Endometrial microvascular endothelial cells (primary cell): ENCODE measurements at regions not wholly inside any gene's neighbourhood (a gene's known extent, or its start where the extent isn't known, plus 50 kb on each side); places are given as distances from the start of the nearest gene placed in this dataset.

Experiments
- in situ Hi-C: cut with HindIII; loops from 2 replicates; pipeline ENCODE4 v1.10.0; 2017; ENCODE audit warnings: low sequenced_read_pairs, low pct_unique_long_range_greater_than_20kb; ENCODE audit errors: inconsistent ontology term

DNA sequence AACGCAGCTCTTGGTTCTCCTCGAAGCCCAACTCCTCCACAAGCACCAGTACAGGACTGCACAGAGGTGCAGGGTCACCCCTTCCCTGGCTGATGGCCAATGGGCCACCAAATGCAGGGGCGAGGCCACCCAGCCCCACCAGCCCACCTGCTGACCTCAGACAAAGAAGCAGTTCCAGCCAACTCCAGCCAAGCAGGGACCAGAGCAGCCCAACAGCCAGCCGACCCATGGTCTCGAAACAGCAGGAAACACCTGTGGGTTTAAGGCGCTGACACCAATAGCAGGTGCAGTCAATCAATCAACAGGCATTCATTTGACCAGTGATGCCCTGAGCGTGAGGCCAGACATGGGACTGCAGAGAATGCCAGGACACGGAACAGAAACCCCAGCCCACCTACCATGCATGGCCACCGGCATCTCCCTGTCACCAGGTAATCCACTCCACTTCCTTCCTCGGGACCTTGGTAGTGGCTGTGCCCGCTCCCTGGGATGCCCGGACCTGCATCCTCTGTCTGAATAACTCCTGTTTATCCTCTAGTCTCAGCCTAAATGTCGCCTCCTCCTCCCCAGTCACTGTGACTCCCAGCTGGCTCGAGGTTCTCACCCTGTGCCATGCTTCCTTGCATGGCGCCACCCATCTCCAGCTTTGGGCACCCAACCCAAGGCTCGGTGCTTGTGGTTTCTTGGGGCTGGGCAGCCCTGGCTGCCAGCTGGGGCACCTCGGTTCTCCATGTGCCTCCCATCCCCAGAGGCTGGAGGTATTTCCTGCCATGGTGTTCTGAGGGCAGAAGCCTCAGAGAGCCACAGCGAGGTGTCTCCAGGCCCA lies 1475.4 kb downstream of the BRD1 start:
- in situ Hi-C loops: no loop called here

DNA sequence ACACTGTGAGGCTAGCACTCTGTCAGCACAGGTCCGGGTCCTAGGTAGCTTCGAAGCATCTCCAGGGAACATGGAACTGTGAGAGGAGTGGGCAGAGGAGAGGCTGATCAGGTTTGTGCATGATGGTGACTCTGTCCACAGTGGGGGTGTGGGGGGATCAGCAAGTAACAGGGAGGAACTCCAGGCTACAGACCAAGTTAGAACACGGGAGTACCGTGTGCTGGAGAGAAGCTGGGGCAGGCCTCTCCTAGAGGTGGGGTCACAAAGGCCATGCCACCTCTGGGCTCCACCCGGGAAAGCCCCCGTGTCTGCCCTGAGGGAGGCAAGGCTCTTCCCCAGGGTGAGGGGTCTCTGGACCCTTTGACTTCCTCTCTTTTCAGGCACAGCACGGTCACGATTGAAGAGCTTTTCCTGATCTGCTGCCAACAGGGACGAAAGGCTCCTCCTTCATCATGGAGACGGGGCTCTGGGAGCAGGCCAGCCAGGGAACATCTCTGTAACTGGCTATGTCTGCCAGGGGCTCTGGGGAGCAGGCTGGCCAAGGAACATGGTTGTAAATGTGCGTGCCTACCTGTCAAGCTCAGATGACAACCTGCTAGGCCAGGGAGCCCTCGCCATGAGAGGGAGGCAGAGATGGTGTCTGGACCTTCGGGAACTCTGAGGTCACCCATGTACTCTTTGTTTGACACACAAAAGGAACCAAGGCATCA lies 1476.1 kb downstream of the BRD1 start:
- in situ Hi-C loops: no loop called here

DNA sequence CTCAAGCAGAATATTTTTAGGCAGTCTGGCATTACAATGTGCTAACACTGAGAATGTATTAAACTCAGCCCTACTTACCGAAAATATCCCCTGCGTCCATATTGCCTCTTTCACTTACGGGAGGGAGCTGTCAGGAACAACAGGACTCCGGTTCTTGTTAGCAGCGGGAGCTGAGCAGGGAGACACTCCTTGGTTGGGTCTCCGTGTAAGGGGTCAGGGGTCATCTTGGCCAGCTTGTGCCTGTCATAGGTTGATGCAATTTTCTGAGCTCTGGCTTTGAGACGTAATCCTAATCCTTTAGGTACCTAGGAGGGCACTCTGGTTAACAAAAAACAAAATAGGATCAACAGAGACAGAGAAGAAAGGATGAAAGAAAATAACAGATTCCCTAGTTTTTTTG lies 1477.2 kb downstream of the BRD1 start:
- in situ Hi-C loops: no loop called here

DNA sequence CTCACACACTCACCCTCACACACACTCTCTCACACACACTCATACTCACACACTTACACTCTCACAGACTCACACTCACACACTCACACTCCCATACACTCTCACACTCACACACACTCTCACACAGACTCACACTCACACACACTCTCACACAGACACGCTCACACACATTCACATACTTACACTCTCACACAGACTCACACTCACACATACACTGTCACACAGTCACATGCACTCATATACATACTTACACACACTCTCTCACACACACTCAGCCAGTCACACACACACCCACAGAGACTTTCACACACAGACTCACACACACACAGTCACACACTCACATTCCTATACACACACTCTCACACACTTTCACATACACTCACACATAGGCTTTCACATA lies 1478.8 kb downstream of the BRD1 start:
- in situ Hi-C loops: no loop called here

DNA sequence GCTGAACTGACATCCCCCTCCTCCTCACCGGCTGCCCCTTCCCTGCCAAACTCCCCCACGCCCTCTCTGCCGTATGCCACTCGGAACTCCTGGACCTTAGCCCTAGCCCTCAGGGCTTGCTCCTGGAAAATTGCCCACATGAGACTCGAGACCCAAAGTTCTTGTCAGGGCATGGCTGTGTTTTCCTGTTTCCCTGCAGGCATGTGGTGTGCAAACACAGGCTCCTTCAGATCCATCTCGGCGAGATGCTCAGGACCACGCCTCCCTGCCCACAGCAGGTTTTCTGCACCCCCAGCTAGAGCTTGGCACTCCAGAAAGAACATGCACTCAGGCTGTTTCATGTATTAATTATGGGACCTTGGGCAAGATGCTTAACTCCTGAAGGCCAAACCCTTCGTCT lies 1480.4 kb downstream of the BRD1 start:
- in situ Hi-C loops: no loop called here

DNA sequence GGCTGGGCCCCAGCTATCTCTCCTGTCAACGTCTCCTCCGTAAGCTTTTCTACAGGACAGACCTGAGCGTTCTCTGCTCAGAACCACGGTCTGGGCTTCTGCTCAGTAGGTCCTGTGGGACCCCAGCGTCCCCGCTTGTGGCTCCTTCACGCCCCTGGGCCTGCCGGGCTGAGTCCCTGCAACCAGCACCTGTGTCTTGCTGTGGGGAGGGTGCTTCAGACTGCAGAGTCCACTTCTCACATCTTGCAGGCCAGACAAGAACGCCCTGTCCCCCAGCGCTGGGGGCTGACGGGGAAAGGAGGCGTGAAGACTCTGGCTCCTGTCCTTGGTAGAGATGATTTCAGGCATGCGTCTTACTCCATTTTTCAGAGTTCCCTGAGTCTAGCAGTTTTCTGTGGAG lies 1480.8 kb downstream of the BRD1 start:
- in situ Hi-C loops: no loop called here

DNA sequence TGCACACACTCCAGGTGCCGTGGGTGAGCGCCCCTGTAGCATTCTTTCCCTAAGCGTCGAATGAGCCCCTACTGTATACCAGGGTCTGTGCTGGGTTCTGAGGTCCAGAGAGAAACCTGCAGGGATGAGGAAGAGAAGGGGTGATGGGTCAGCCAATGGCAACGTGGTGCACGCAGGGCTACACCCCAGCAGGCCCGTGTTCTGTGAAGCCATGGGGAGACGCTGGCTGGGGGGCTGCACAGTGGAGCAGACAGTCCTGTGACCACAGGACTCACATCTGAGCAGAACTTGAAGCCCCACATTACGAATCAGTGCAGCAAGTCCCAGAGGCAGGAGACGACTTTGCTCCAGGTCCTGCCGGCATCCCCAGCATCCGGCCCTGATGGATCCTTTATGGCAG lies 1481.4 kb downstream of the BRD1 start:
- in situ Hi-C loops: no loop called here

DNA sequence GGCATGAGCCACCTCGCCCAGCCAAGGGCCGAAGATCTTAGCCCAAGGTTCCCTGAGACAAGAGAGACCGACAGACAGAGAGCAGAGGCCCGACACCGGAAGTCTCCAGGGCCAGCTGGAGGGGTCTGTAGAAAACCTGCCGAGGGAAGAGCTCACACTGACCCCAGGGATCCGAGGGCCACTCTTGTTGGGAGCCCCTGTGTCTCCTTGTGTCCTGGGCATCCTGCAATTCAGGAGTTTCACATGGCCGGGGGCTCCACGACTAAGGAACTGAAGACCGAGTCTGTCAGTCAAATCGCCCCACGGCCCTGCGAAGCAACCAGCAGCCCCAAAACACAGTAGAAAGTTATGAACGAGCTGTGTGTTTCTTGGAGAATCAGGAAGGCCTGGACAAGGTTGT lies 1482.0 kb downstream of the BRD1 start:
- in situ Hi-C loops: no loop called here

DNA sequence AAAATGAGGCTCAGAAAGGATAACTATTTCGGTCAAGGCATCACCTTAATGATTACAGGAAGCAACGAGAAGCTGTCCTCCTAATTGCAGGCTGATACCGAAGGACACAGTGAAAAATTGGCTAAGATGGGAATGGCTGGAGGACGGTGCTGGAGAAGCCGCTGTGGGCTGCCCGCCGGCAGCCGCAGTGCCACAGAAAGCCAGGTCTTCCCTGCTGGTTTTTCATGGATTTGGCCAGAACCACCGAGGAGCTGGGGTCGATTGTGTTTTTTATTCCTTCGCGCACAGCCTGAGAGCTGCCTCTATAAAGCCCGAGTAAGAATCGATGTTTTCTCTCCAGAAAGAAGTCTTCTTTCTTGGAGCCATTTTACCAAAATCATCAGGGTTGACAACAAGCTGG lies 1484.2 kb downstream of the BRD1 start:
- in situ Hi-C loops: no loop called here

DNA sequence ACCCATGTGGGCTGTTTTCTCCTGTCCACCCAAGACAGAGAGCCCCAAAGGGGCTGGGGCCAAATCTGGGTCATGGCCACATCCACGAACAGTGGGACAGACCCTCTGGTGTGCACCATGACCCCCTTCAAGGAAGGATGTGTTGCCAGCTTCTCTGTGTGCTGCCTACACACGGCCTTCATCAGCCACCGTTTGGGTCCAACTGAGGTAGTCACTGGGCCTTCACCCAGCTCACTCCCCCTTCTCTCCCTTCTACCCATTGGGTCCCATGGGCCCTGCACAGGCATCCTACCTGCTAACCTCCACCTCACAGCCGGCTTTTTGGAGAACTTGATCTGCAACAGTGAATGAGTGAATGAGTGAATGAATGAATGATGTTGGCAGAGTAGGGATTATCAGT lies 1484.9 kb downstream of the BRD1 start:
- in situ Hi-C loops: no loop called here

DNA sequence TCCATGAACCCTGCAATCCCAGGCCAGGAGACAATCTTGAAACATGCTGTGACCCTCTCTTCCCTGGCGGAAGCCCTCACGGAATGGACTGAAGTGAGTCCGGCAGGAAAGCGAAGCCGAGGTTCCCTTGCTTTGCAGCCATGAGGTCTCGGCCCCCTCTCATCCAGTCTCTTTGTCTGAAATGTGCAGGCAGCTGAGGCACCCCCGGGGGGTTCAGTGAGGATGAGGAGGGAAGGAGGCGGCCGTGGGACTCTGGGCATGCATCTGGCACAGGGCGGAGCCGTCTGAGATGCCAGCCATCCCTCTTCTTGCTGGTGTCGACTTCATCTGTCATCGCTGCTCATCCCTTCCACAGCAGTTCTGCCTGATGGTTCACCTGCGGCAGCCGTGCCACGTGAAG lies 1485.7 kb downstream of the BRD1 start:
- in situ Hi-C loops: no loop called here

DNA sequence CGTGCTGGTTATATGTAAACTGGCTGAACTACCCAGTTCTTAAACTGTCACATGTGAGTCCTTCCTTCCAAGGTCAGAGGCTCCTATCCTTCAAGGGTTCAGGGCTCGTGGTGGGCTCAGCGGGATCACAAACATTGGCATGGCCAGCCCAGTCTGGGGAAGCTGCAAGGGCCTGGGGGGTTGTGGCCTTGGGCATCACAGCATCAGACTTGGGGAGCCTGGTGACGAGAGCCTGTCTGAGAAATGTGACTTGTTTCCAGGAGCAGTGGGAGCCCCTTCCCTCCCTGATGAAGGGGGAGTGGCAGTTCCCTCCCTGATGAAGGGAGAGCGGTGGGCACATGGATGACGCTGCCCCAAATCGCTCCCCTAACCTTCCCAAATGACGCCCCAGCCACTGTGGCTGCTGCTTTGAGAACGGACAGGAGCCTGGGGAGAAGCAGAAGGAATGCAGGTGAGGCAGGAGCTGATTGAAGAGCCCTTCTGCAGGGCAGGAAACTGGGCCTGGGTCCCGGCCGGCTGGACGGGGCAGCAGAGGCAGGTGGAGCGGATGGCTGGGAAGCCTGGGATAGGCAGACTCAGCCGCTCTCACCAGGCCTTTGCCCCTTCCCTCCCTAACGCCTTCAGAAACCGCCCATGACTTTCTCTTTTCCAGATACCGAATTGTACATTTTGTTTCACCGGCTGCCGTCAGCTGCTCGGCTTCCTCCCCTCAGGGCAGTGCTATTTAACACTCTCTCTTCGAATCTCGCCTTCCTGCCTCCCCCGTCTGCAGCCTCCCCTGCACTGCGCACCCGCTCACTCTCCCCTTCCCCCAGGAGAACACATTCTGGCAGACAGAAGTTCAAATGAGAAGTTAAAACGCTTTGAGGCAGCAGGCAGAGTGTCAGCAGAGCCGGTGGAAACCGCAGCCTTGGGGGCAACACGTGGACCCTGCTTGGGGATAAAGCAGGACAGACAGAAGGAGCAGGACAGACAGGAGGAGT lies 1486.7 kb downstream of the BRD1 start:
- in situ Hi-C loops: no loop called here

DNA sequence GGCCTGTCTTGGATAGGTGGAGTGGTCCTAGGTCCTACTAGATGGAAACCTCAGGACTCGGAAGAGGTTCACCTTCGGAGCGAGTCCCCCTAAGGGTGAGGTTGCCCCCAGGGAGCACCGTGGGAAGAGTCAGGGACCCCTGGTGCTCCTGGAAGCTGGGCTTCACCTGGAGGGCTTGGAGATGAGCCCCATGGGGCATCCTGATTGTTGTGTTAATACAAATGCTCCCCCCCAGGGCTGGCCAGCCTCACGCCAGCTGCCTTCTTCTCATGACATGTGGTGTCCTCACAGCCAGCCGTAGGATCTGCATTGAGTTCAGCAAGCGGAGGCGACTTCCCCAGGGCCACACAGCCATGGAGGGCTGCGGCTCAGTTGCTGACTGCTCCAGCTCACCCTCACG lies 1487.5 kb downstream of the BRD1 start:
- in situ Hi-C loops: no loop called here

DNA sequence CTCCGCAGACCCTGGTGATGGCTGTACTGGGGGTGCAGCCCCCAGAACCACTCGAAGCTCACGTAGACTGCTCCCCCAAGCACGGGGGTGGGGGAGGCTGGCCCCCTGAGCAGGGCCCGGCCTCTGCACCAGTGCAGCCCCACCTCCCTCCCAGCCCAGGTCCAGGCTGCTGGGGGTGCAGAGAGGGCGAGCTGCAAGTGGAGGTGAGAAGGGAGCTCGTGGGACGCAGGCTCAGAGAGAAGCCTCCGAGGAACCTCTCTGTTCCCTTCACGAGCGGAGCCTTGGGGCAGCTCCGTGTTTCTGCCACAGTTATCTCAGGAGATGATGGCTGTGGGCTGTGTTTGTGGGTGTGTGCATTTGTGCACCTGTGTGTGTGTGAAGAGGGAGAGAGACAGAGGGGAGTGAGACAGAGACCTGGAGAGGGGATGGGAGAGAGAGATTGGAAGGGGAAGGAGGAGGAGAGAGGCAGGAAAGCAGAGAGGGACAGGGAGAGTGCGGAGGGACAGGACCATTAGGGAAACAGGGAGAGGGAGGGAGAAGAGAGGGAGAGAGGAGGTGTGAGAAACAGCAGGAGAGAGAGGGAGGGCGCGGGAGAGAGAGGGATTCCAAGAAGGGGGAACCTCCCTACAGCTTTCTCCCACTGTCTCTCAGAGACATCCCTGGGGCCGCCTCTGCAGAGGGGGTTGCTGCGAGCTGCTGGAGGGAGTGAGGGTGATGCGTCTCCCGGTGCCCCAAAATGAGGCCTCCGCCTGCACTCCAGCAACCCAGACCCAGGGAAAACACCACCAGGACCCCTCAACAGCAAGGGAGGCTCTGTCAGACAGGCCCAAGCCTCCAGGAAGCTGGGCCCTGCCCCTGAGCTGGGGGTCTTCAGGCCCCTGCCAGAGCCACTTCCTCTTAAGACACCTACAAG lies 1488.6 kb downstream of the BRD1 start:
- in situ Hi-C loops: no loop called here

DNA sequence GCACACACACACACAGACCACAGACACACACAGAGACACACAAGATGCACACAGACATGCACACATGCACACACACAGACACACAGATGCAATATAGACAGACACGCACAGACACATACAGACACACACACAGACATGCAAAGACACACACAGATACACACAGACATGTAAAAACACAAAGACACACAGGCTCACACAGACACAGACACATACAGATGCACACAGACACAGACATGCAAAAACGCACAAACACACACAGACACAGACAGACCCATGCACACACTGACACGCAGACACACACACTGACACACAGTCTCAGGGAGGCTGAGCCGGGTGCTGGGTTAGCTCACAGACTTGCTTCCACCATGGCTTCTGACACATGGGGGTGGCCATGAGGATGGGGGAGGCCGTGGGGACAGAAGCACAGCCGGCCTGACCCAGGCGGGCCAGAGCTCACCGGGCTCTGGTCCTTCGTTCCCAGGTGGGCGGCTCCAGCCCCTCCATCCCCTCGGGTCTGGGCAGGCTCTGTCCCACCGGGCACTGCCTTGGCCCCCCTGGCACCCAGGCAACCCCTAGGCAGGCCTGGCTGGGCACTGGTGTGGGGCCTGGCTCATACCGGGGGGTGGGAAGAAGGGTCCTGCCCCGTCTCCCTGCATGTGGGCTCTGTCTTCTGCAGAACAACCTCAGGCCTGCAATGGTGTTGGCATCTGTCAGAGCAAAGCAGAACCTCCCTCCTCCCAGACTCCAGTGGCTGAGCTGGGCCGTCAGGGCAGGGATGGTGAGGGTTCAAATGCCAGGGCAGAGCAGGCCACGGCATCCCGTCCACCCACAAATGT lies 1489.5 kb downstream of the BRD1 start:
- in situ Hi-C loops: no loop called here

DNA sequence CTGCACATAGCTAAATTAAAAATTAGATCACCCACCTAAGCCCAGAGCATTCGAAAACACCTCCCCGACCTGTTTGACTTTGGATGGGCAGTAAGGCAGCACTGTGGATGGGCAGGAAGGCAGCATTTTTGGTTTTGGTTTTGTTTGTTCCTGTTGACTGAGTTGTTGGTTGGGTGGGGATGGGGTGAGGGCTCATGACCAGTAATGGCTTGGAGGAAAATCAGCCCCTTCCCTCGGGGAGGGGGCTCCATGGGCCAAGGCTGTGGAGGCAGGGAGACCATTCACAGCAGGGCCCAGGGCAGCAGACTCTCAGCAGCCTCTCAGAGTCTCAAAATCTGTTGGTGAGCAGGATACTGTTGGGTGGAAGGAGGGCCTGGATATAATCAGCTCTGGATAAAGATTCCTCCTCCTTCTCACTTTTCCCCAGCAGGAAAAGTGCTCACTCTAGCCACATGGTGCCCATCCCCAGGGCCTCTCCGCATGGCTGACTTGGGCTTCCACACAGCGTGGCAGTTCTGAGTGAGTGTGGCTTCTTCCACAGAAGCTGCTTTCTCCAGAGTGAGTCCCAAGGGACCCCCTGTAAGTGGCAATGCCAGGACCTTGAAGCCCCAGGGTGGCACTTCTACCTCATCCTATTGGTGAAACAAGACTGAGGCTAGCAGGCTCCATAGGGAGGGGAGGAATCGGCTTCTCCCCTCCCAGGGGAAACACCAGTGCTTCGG lies 1491.2 kb downstream of the BRD1 start:
- in situ Hi-C loops: no loop called here
